ENCODE measurements at regions not wholly inside any gene's neighbourhood (a gene's known extent, or its start where the extent isn't known, plus 50 kb on each side); places are given as distances from the start of the nearest gene placed in this dataset.
"Not testable (repeated sequence)": the region's sequence is repeated elsewhere in the genome, so short reads cannot be mapped to it uniquely, and the experiment has no call there.

- H3K27me3 ChIP-seq (ENCODE audit: control insufficient read depth, insufficient read depth, low read length); H3K36me3 ChIP-seq (ENCODE audit: insufficient read depth, low read length); H3K4me1 ChIP-seq (ENCODE audit: control insufficient read depth, insufficient read depth, low read length); H3K4me2 ChIP-seq (ENCODE audit: low read length); H3K9me3 ChIP-seq (replicated peaks; ENCODE audit: low read length); H3K9ac ChIP-seq (ENCODE audit: low read depth, low read length); H3K4me3 ChIP-seq (ENCODE audit: low read length): not testable (repeated sequence)
These were observed 66.2 kb downstream of the SYT15 start for GRCh38 chr10:46645110-46645509.

GRCh38 chr10:46646132-46646531, 67.2 kb downstream of the SYT15 start:
- H3K4me1 ChIP-seq (ENCODE audit: control insufficient read depth, insufficient read depth, low read length); H3K27me3 ChIP-seq (ENCODE audit: control insufficient read depth, insufficient read depth, low read length); H3K4me3 ChIP-seq (ENCODE audit: low read length); H3K36me3 ChIP-seq (ENCODE audit: insufficient read depth, low read length); H3K9ac ChIP-seq (ENCODE audit: low read depth, low read length); H3K4me2 ChIP-seq (ENCODE audit: low read length); H3K9me3 ChIP-seq (replicated peaks; ENCODE audit: low read length): not testable (repeated sequence)

GRCh38 chr10:46650967-46651366, 72.0 kb downstream of the SYT15 start:
- not testable (repeated sequence) for H3K9ac ChIP-seq (ENCODE audit: low read depth, low read length); H3K4me2 ChIP-seq (ENCODE audit: low read length); H3K4me1 ChIP-seq (ENCODE audit: control insufficient read depth, insufficient read depth, low read length); H3K36me3 ChIP-seq (ENCODE audit: insufficient read depth, low read length); H3K4me3 ChIP-seq (ENCODE audit: low read length); H3K9me3 ChIP-seq (replicated peaks; ENCODE audit: low read length); H3K27me3 ChIP-seq (ENCODE audit: control insufficient read depth, insufficient read depth, low read length)

GRCh38 chr10:46657437-46657836, 78.5 kb downstream of the SYT15 start:
- H3K9ac ChIP-seq (ENCODE audit: low read depth, low read length); H3K4me1 ChIP-seq (ENCODE audit: control insufficient read depth, insufficient read depth, low read length); H3K36me3 ChIP-seq (ENCODE audit: insufficient read depth, low read length); H3K27me3 ChIP-seq (ENCODE audit: control insufficient read depth, insufficient read depth, low read length); H3K4me2 ChIP-seq (ENCODE audit: low read length); H3K4me3 ChIP-seq (ENCODE audit: low read length); H3K9me3 ChIP-seq (replicated peaks; ENCODE audit: low read length): not testable (repeated sequence)

GRCh38 chr10:46660027-46660834, 81.3 kb downstream of the SYT15 start:
- not testable (repeated sequence) for H3K4me2 ChIP-seq (ENCODE audit: low read length)

GRCh38 chr10:46660835-46661164, 81.9 kb downstream of the SYT15 start:
- H3K4me1 ChIP-seq (ENCODE audit: control insufficient read depth, insufficient read depth, low read length); H3K27me3 ChIP-seq (ENCODE audit: control insufficient read depth, insufficient read depth, low read length); H3K9me3 ChIP-seq (replicated peaks; ENCODE audit: low read length); H3K36me3 ChIP-seq (ENCODE audit: insufficient read depth, low read length); H3K4me2 ChIP-seq (ENCODE audit: low read length); H3K4me3 ChIP-seq (ENCODE audit: low read length); H3K9ac ChIP-seq (ENCODE audit: low read depth, low read length): not testable (repeated sequence)

More at GRCh38 chr10:46660027-46660834, 81.3 kb downstream of the SYT15 start:
- not testable (repeated sequence) for H3K4me1 ChIP-seq (ENCODE audit: control insufficient read depth, insufficient read depth, low read length); H3K27me3 ChIP-seq (ENCODE audit: control insufficient read depth, insufficient read depth, low read length); H3K36me3 ChIP-seq (ENCODE audit: insufficient read depth, low read length); H3K9ac ChIP-seq (ENCODE audit: low read depth, low read length); H3K4me3 ChIP-seq (ENCODE audit: low read length); H3K9me3 ChIP-seq (replicated peaks; ENCODE audit: low read length)

GRCh38 chr10:46665536-46665935, 86.6 kb downstream of the SYT15 start:
- not testable (repeated sequence) for H3K9me3 ChIP-seq (replicated peaks; ENCODE audit: low read length); H3K36me3 ChIP-seq (ENCODE audit: insufficient read depth, low read length); H3K4me1 ChIP-seq (ENCODE audit: control insufficient read depth, insufficient read depth, low read length); H3K4me2 ChIP-seq (ENCODE audit: low read length); H3K4me3 ChIP-seq (ENCODE audit: low read length); H3K9ac ChIP-seq (ENCODE audit: low read depth, low read length); H3K27me3 ChIP-seq (ENCODE audit: control insufficient read depth, insufficient read depth, low read length)

GRCh38 chr10:46668357-46668997, 89.5 kb downstream of the SYT15 start:
- H3K4me2 ChIP-seq (ENCODE audit: low read length); H3K27me3 ChIP-seq (ENCODE audit: control insufficient read depth, insufficient read depth, low read length); H3K9ac ChIP-seq (ENCODE audit: low read depth, low read length); H3K9me3 ChIP-seq (replicated peaks; ENCODE audit: low read length); H3K4me1 ChIP-seq (ENCODE audit: control insufficient read depth, insufficient read depth, low read length); H3K36me3 ChIP-seq (ENCODE audit: insufficient read depth, low read length); H3K4me3 ChIP-seq (ENCODE audit: low read length): not testable (repeated sequence)

- H3K9ac ChIP-seq (ENCODE audit: low read depth, low read length); H3K36me3 ChIP-seq (ENCODE audit: insufficient read depth, low read length); H3K9me3 ChIP-seq (replicated peaks; ENCODE audit: low read length); H3K4me1 ChIP-seq (ENCODE audit: control insufficient read depth, insufficient read depth, low read length); H3K27me3 ChIP-seq (ENCODE audit: control insufficient read depth, insufficient read depth, low read length); H3K4me3 ChIP-seq (ENCODE audit: low read length); H3K4me2 ChIP-seq (ENCODE audit: low read length): not testable (repeated sequence)
These were observed 99.0 kb downstream of the SYT15 start for GRCh38 chr10:46677836-46678435.

- not testable (repeated sequence) for H3K9me3 ChIP-seq (replicated peaks; ENCODE audit: low read length); H3K9ac ChIP-seq (ENCODE audit: low read depth, low read length); H3K4me2 ChIP-seq (ENCODE audit: low read length); H3K27me3 ChIP-seq (ENCODE audit: control insufficient read depth, insufficient read depth, low read length); H3K4me1 ChIP-seq (ENCODE audit: control insufficient read depth, insufficient read depth, low read length); H3K36me3 ChIP-seq (ENCODE audit: insufficient read depth, low read length); H3K4me3 ChIP-seq (ENCODE audit: low read length)
These were observed 112.5 kb downstream of the SYT15 start for GRCh38 chr10:46691397-46691796.

- not testable (repeated sequence) for H3K27me3 ChIP-seq (ENCODE audit: control insufficient read depth, insufficient read depth, low read length); H3K9ac ChIP-seq (ENCODE audit: low read depth, low read length); H3K4me1 ChIP-seq (ENCODE audit: control insufficient read depth, insufficient read depth, low read length)
These were observed 114.3 kb downstream of the SYT15 start for GRCh38 chr10:46693218-46693617.

GRCh38 chr10:46717264-46717663, 138.3 kb downstream of the SYT15 start:
- not testable (repeated sequence) for H3K4me3 ChIP-seq (ENCODE audit: low read length); H3K4me1 ChIP-seq (ENCODE audit: control insufficient read depth, insufficient read depth, low read length); H3K9me3 ChIP-seq (replicated peaks; ENCODE audit: low read length); H3K27me3 ChIP-seq (ENCODE audit: control insufficient read depth, insufficient read depth, low read length); H3K36me3 ChIP-seq (ENCODE audit: insufficient read depth, low read length); H3K4me2 ChIP-seq (ENCODE audit: low read length); H3K9ac ChIP-seq (ENCODE audit: low read depth, low read length)

More at GRCh38 chr10:46693218-46693617, 114.3 kb downstream of the SYT15 start:
- H3K36me3 ChIP-seq (ENCODE audit: insufficient read depth, low read length); H3K9me3 ChIP-seq (replicated peaks; ENCODE audit: low read length); H3K4me2 ChIP-seq (ENCODE audit: low read length); H3K4me3 ChIP-seq (ENCODE audit: low read length): not testable (repeated sequence)

Data from skeletal muscle satellite cell (primary cell).